ENCODE measurements at regions not wholly inside any gene's neighbourhood (a gene's known extent, or its start where the extent isn't known, plus 50 kb on each side); places are given as distances from the start of the nearest gene placed in this dataset.

GRCh38 chr11:81574301-81574700 is 1159.4 kb downstream of the FAM181B start:
- DNase-seq (ENCODE audit: low read depth in 1 of 2, low spot score in 1 of 2): no peak
- no peak overlapping the region for H3K4me3 ChIP-seq

GRCh38 chr11:81573367-81573766 is 1160.3 kb downstream of the FAM181B start:
- Histone ChIP-seq H3K27ac (no peak overlapping the region), H3K4me1 (ENCODE audit: low read depth) (peaks cover 11% of the 10 kb centered on the region), H3K36me3 (no peaks in the 10 kb centered on the region), H3K27me3 (no peaks in the 10 kb centered on the region), H3K9me3 (ENCODE audit: low read depth) (no peaks in the 10 kb centered on the region), H3K4me3 (no peak overlapping the region)
- peak in 1 of 2 donors; percentile 10 for DNase-seq (ENCODE audit: low read depth in 1 of 2, low spot score in 1 of 2)
- TF ChIP-seq CTCF (IDR thresholded peaks at IDR 0.05; ENCODE audit: low read depth, low read length): no peak

More at GRCh38 chr11:81574301-81574700, 1159.4 kb downstream of the FAM181B start:
- no peak for TF ChIP-seq CTCF (IDR thresholded peaks at IDR 0.05; ENCODE audit: low read depth, low read length)
- H3K27ac ChIP-seq: no peak overlapping the region
- no peaks in the 10 kb centered on the region for H3K36me3 ChIP-seq
- H3K9me3 ChIP-seq (ENCODE audit: low read depth): no peaks in the 10 kb centered on the region
- no peaks in the 10 kb centered on the region for H3K27me3 ChIP-seq
- H3K4me1 ChIP-seq (ENCODE audit: low read depth): peaks cover 11% of the 10 kb centered on the region

GRCh38 chr11:81570669-81571068 is 1163.0 kb downstream of the FAM181B start:
- no peak for TF ChIP-seq CTCF (IDR thresholded peaks at IDR 0.05; ENCODE audit: low read depth, low read length)
- no peak overlapping the region for H3K4me3 ChIP-seq
- H3K9me3 ChIP-seq (ENCODE audit: low read depth): no peaks in the 10 kb centered on the region

GRCh38 chr11:81569999-81570398 is 1163.7 kb downstream of the FAM181B start:
- H3K36me3 ChIP-seq: no peaks in the 10 kb centered on the region
- no peak for DNase-seq (ENCODE audit: low read depth in 1 of 2, low spot score in 1 of 2)
- H3K4me3 ChIP-seq: no peak overlapping the region
- no peak overlapping the region for H3K27ac ChIP-seq
- no peak for TF ChIP-seq CTCF (IDR thresholded peaks at IDR 0.05; ENCODE audit: low read depth, low read length)
- no peaks in the 10 kb centered on the region for H3K9me3 ChIP-seq (ENCODE audit: low read depth)
- peaks cover 11% of the 10 kb centered on the region for H3K4me1 ChIP-seq (ENCODE audit: low read depth)
- H3K27me3 ChIP-seq: no peaks in the 10 kb centered on the region

More at GRCh38 chr11:81570669-81571068, 1163.0 kb downstream of the FAM181B start:
- DNase-seq (ENCODE audit: low read depth in 1 of 2, low spot score in 1 of 2): no peak
- Histone ChIP-seq H3K27ac (no peak overlapping the region), H3K27me3 (no peaks in the 10 kb centered on the region), H3K4me1 (ENCODE audit: low read depth) (peaks cover 11% of the 10 kb centered on the region), H3K36me3 (no peaks in the 10 kb centered on the region)

GRCh38 chr11:81568918-81569317 is 1164.7 kb downstream of the FAM181B start:
- Histone ChIP-seq H3K9me3 (ENCODE audit: low read depth) (no peaks in the 10 kb centered on the region), H3K4me1 (ENCODE audit: low read depth) (peaks cover 10% of the 10 kb centered on the region)

More at GRCh38 chr11:81568918-81569317, 1164.7 kb downstream of the FAM181B start:
- Histone ChIP-seq H3K4me3 (no peak overlapping the region), H3K27me3 (no peaks in the 10 kb centered on the region), H3K36me3 (no peaks in the 10 kb centered on the region), H3K27ac (no peak overlapping the region)
- no peak for TF ChIP-seq CTCF (IDR thresholded peaks at IDR 0.05; ENCODE audit: low read depth, low read length)
- DNase-seq (ENCODE audit: low read depth in 1 of 2, low spot score in 1 of 2): no peak
